CD4-positive, alpha-beta T cell treated with Interferon gamma for 1 hour (primary cell): ENCODE measurements at regions not wholly inside any gene's neighbourhood (a gene's known extent, or its start where the extent isn't known, plus 50 kb on each side); places are given as distances from the start of the nearest gene placed in this dataset.
"Not testable (repeated sequence)": the region's sequence is repeated elsewhere in the genome, so short reads cannot be mapped to it uniquely, and the experiment has no call there.

Experiments used
- DNase-seq: peaks from one replicate; pipeline ENCODE4 v3.0.0-alpha.2; 2020

DNA sequence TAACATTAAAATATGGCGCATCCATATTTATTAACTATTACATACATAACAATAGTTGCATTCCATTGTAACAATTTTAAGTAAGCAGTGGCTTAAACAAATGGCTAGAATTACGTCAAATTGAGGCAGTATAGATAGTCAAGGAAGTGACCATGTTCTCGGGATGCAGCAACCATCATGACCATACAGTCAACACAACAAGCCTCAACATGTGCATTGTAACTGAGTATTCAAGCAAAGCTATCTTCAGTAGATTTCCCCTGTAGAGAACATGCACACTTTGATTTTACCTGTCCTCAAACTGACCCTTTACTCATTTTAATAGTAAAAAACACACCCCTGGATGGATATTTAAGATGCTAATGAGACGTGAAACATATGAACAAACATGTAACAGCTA lies 356.4 kb downstream of the HINT1 start:
- no peak for DNase-seq

DNA sequence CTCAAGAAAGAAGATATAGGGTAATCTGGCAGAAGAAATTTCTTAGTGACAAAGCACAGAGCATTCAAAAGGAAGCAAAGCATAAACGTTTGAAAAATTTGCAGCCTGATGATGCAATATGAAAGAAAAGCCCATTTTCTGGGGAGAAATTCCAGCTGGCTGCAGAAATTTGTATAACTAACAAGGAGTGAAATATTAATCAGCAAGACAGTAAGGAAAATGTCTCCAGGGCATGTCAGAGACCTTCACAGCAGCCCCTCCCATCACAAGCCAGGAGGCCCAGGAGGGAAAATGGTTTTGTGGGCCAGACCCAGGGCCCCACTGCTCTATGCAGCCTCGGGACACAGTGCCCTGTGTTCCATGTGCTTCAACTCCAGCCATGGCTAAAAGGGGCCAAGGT lies 359.4 kb downstream of the HINT1 start:
- DNase-seq = no peak

DNA sequence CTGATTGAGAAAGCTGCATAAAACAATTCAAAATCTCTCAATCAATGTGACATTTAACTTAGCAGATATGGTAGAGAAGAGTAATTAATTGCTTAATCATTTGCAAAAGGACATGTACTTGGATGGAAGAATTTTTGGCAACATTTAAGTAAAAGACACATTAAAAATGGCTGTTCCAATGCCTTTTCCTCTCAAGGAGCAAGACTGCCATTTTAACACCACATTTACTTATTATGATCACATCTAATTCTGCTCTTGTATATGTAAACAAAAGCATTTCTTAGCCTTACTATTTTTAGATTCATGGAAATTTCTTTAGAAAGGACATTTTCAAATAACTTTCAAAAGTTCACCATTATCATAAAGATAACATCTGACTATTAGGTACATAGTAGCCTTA lies 360.0 kb downstream of the HINT1 start:
- no peak for DNase-seq

DNA sequence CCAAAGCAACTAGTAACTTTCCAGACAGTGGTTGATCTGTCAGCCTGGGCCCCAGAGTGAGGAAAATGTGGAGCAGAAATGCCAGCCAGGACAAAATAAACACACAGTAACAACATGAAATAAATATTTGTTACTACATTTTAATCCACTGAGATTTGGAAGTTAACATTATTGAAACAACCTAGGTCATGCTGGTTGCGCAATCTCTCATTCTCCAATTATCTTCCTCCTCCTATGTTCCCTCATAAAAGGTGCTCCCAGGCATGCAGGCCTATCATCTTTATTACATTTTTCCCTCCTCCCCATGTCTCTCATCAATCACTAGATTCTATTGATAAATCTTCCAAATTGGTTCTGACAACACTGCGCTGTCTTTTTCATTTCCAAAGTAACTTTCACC lies 363.1 kb downstream of the HINT1 start:
- DNase-seq = no peak

DNA sequence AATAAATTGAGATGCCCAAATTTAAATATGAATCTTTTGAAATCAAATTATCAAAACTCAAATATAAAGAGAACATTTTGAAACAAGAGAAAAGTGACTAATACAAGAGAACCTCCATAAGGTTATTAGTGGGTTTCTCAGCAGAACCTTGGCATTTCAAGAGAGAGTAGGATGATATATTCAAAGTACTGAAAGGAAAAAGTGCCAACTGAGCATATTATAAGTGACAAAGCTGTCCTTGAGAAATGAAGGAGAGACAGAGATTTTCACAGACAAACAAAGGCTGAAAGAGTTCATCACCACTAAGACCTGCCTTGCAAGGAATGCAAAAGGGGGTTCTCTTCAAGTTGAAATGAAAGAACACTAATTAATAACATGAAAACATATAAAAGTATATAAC lies 366.0 kb downstream of the HINT1 start:
- no peak for DNase-seq

DNA sequence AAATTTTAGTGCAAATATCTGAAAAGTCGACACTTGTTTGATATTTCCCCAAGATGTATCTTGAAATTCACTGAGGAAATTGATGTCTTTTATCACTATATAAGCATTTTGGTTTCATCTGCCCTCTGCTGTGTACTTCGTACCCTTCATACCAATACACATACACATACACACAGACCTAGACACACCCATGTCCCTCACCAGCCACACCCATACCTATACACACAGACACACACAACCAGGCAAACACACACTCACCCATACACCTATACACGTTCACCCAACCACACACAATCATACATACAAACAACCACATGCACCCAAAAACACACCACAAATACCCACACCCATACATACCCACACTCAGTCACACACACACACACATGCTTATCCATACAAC lies 367.8 kb downstream of the HINT1 start:
- DNase-seq = no peak

DNA sequence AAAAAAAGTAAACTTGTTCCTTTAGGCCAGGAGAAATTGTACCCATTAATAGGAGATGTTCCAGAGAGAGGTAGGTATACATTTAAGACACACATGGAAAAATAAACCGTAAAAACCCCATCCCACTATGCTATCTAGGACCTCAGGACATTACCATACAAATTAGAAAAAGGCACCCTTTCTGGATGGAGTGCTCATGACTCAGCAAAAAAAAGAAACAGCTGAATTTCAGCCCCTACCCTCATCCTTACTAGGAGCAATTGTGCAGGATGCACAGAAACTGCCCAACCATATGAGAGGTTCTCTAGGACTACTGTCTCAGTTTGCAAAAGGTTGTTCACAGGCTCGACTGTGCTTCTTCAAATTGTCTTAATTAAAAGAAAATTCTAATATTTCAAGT lies 368.2 kb downstream of the HINT1 start:
- no peak for DNase-seq

DNA sequence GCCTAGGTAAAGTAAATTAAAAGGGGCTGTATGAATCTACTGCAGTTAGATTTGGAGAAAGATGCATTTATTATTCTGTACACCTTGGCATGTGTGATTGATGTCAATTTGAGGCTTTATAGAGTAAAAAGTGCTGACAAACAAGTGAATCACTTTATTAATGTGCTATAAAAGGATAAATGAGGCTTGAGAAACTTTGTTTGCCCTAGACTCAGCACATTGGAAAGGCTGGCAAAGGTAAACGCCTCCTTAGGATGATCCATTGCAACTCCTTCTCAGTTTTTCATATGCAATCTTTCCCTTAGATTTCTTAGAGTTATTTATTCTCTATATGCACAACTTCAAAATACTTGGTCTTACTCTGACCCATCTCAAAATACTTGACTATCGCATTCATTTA lies 369.0 kb downstream of the HINT1 start:
- no peak for DNase-seq

DNA sequence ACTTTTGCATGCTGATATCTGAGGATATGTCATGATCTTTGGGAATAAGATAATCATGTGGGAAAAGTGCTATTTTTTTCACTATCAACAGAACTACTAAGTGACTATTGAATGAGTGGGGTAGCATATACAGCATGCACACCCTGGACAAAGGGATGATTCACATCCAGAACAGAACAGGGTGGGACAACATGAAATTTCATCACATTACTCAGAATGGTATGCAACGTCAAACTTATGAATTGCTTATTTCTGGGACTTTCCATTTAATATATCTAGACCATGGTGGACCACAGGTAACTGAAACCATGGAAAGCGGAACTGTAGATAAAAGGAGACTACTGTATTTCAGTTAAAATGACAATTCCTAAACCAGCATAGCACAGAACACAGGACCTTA lies 370.0 kb downstream of the HINT1 start:
- DNase-seq = no peak

DNA sequence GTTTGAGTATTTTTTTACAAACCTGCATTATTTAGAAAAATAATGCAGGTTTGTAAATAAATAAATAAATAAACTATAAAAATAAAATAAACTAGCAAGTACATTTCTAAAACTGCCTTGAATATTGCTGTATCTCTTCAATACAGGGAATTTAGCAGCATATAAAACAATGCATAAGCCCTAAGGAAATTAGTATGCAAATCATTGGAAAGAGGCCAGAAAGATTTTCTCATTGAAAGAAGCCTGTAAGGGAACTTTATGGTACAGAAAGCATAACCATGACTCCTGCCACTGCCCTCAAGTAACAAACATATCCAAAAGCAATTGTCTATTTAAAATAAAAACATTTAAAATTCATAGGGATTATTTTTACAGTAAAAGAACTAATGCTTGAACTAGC lies 387.3 kb downstream of the HINT1 start:
- DNase-seq = no peak

DNA sequence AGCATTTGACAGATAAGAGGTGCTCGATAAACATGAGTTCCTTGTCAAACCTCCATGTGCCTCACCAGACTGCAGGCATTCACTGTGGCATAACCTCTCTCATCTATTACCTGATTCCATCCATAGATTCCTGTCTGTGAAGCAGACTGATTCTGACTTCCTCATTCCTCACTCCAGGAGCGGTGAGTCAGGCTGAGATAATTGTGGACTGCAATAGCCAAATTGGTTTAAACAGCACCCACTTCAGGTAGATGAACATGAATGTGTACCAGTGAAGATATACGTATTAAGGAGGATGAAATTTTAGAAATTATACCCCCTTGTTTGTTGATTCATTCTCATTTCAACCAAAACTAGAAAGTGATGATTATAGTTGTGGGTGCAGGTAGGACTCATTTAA lies 391.2 kb downstream of the HINT1 start:
- no peak for DNase-seq

DNA sequence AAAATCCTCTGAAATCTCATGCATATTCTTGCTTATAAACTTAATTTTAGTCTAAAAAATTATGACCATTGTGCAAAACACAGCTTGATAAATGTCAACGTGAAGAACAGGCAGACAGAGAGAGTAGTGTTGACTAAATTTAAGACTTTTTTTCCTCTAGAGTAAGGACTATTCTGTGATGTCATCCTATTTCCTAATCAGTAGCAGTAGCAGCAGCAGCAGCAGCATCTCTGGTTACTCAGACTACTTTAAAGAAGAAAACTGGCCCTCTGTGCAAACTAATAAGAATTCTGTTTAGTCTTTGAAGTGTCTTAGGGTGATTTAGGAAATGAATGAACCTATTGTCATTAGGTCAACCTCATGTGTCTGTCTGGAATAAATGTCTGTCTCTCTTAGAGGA lies 403.0 kb downstream of the HINT1 start:
- DNase-seq = no peak

DNA sequence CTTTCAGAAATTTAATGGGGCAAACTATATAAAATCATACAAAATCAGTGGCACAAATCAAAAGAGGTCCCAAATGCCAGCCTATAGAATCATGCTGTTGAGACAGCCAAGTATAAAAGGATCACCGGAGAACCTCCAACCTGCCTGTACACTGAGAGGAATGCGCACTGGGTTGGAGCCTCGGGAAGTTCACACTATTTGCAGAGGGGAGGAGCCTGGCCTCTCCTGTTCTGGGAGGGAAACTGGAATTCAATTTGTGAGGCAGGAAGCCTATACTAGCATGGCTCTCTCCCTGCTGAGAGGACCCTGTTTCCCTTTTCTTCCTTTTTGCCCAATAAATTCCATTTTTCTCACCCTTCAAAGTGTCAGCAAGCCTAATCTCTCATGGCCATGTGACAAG lies 406.0 kb downstream of the HINT1 start:
- DNase-seq = no peak

DNA sequence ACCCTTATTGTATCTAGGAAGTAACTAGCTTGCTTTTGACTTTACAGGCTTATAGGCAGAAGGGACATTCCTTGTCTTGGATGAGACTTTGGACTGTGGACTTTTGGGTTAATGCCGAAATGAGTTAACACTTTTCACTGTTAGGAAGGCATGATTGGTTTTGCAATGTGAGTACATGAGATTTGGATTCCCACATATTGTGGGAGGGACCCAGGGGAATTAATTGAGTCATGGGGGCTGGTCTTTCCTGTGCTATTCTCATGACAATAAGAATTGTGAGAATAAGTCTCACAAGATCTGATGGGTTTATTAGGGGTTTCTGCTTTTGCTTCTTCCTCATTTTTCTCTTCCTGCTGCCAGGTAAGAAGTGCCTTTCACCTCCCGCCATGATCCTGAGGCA lies 417.5 kb downstream of the HINT1 start:
- DNase-seq = no peak

DNA sequence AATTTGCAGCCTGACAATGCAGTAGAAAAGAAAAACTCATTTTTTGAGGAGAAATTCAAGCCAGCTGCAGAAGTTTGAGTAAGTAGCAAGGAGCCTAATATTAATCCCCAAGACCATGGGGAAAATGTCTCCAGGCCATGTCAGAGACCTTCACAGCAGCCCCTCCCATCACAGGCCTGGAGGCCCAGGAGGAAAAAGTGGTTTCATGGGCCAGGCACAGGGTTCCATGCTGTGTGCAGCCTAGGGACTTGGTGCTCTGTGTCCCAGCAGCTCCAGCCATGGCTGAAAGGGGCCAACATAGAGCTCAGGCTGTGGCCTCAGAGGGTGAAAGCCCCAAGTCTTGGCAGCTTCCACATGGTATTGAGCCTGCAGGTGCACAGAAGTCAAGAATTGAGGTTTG lies 418.4 kb downstream of the HINT1 start:
- DNase-seq = not testable (repeated sequence)

DNA sequence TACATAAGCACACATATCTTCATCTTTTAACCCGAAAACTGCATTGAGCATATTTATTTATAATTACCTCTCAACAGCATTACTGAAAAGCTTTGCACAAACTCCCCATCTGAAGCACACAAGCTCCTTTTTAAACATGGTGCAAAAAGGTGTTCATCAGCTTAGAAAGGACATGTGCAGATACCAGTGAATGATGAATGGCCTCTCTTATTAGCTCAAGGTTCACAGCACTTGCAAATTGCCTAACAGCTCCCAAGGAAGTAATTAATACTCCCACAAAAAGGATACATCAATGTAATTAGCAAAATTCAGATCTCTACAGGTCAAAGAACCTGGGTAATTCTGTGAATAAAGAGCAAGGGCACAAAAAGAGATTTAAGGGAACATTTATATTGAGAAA lies 422.0 kb downstream of the HINT1 start:
- DNase-seq = no peak

DNA sequence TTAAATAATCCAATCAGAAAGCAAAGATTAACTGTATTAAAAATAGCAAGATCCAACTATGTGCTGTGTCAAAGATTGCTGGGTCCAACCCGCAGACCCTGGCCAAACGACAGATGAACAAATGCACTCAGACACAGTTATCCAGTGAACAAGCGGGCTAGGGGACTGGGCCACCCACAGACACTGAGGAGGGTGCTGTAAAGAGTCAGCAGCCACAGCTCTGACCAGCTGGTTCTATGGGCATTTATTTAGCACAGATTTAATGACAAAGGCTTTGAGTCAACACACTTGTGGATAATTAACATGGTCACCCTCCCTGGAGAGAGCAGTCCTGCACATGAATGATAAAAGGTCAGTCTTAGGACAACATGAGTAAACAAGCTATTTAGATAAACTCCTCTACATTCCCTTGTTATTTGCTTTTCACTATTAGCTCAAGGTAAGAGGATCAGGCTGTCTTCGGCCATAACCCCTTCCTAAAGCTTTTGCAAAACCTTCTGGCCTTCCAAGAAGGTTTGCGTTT lies 424.9 kb downstream of the HINT1 start:
- no peak for DNase-seq

DNA sequence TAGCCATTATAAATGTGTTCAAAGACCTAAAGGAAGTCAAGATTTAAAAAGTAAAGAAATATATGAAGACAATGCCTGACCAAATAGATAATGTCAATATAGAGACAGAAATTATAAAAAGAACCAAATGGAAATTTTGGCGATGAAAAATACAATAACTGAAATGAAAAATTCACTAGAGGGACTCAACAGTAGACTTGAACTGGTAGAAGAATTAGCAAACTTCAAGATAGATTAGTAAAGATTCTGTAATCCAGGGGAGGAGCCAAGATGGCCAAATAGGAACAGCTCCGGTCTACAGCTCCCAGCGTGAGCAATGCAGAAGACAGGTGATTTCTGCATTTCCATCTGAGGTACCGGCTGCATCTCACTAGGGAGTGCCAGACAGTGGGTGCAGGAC lies 433.2 kb downstream of the HINT1 start:
- no peak for DNase-seq

DNA sequence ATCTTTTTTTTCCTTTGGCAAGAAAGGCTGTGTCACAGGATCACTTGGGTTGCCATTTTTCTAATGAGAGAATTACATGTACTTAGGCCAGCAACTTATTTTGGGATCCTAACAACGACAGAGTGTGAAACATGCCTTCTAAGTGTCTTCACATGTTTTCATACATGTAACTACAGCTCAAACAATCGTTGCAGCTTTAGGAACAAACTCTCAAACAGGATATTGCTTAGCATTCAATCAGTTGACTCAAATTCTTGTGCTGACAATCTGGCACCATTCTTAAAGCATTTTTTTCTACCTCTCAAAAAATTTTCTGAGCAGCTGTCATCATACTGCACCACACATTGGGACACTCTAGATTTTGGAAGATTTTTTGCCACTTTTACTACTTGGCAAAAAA lies 435.5 kb downstream of the HINT1 start:
- no peak for DNase-seq

DNA sequence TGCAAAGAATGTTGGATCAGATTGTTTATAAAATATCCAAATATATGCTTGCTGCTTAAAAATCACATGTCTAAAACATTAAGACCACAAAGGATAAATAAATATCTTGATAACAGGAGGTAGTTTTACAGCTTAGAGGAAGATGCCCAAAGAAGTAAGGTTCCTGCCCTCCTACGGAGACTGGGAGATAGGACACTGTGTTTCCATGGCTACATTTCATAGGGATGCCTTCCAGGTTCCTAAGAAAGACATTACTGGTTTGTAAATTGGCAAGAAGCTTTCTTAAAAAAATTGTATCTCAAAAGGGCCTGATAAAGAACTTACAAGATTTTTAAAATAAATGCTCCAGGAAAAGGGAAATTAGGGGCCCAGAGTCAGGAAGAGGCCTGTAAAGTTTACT lies 437.2 kb downstream of the HINT1 start:
- DNase-seq = no peak

DNA sequence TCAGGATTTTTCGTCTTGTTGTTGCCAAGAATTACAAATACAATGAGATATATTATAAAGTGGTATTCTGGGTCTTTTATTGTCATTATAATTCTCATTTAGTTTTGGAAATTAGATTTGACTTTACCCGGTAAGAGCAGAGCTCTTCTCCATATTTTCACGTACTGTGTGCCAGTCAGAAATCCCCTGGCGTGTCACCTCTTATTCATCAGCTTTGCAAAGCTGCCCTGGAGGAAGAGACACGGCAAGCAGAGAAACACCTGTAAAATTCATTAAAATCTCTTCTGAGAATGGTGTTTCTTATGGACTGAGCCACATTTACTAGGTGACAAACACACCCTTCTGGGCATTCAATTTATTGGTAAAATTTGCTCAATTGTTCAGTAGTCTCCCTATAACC lies 440.4 kb downstream of the HINT1 start:
- DNase-seq = no peak

DNA sequence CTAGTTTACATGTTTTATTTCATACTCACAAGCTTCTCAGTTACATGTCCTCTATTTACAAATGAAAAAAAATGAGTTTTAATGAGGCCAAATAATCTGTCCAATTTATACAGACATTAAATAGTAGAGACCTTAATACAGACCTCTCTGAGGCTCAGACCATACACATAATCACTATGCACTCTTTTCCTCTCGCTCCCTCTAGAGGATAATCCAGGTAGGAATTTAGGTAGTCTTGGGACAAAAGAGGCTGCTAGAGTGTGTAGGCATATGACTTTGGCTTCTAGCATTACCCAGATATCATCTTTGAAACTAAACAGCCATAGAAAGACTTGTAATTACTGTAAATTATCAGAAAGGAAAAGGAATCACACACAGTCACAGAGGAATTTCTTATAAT lies 444.7 kb downstream of the HINT1 start:
- DNase-seq = no peak

DNA sequence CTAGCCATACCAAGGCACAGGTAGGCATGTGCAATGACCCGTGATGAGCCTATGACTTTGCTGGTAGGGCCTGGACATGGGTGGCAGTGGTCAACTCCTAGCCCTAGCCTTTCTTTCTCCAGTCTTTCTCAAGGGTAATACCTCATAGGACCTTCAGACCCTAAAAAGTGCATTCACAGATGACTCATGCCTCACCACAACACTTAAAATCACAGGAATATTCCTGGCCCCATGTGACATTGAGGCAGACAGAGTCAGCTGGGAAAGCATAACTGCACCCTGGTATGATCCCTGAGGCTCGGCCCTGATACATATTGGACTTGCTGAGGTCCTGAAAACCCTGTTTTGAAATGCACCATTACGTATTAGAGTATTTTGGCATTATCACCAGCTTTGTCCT lies 449.5 kb downstream of the HINT1 start:
- no peak for DNase-seq

DNA sequence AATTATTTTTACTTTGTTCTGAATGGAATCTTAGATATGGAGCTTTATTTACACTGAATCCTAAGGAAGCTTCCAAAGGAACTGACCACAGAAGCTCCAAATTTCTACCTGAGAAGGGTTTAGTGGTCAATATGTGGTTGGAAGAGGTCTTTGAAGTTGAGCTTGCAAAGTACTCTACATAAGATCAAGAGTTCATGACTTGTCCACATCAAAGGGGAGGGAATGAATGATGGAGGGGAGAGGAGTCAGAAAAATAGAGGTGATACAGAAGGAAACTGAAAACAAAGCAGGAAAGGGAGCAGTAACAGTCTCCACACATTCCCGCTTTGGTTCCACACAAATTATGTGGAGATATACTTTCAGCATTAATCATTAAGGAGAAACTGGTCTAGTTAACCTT lies 450.9 kb downstream of the HINT1 start:
- DNase-seq = no peak

DNA sequence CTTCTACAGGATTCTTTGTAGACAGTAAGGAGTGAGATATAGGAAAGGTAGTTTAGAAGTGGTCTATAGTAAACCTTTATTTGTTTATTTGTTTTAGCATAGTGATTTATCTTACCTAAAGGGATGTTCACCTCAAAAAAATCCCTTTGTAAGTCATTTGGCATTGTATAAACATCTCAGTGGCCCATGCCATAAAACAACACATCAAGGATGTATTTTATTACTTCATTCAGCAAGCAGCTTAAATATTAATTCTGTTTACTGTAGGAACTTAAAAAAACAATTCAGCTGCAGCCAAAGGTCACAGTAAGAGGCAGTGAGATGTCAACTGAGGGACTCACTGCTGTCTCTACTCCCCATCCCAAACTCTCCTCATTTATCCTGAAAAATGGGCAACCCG lies 452.7 kb downstream of the HINT1 start:
- no peak for DNase-seq

DNA sequence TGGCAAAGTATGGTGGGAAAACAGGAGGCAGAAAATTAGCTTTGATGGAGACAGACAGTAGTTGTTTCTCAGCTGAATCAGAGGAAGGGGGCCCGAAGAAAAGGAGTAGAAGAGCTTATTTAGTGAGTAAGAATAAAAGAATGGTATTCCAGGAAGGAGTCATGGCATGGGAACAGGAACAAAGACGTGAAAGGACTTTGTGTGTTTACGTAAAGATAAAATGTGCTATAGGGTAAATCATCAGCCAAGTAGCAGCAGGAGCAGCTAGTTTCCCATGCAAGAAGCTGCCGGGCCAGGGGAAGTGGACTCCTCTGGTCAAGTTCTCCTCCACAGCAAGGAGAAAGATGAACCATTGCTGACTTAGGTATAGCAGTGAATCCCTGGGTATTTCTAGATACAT lies 454.5 kb downstream of the HINT1 start:
- DNase-seq = no peak
